SJCRH30 (cell line): ENCODE measurements at regions not wholly inside any gene's neighbourhood (a gene's known extent, or its start where the extent isn't known, plus 50 kb on each side); places are given as distances from the start of the nearest gene placed in this dataset.

Source experiments
- DNase-seq, 2 experiments: peaks; one replicate each; pipeline ENCODE4 v3.0.0-alpha.2; 2015 to 2020
- H3K27ac ChIP-seq: fragments of 250-450 bp; sonication (Bioruptor Pico); 2 replicates; pipeline ENCODE4 v1.5.1; 2020; ENCODE audit warnings: mild to moderate bottlenecking, moderate library complexity
- H3K27me3 ChIP-seq: fragments of 250-450 bp; sonication (Bioruptor Pico); 2 replicates; pipeline ENCODE4 v1.5.1; 2020; ENCODE audit warnings: mild to moderate bottlenecking, moderate library complexity
- H3K36me3 ChIP-seq: fragments of 250-450 bp; sonication (Bioruptor Pico); 2 replicates; pipeline ENCODE4 v1.5.1; 2020; ENCODE audit warnings: mild to moderate bottlenecking, moderate library complexity
- H3K4me1 ChIP-seq: fragments of 250-450 bp; sonication (Bioruptor Pico); 2 replicates; pipeline ENCODE4 v1.5.1; 2020; ENCODE audit warnings: mild to moderate bottlenecking, moderate library complexity
- H3K4me3 ChIP-seq: fragments of 250-450 bp; sonication (Bioruptor Pico); 2 replicates; pipeline ENCODE4 v1.5.1; 2020; ENCODE audit warnings: mild to moderate bottlenecking, moderate library complexity
- H3K9me3 ChIP-seq: fragments of 250-450 bp; sonication (Bioruptor Pico); replicated peaks from 2 replicates; pipeline ENCODE4 v1.5.1; 2020; ENCODE audit warnings: mild to moderate bottlenecking, moderate library complexity

DNA sequence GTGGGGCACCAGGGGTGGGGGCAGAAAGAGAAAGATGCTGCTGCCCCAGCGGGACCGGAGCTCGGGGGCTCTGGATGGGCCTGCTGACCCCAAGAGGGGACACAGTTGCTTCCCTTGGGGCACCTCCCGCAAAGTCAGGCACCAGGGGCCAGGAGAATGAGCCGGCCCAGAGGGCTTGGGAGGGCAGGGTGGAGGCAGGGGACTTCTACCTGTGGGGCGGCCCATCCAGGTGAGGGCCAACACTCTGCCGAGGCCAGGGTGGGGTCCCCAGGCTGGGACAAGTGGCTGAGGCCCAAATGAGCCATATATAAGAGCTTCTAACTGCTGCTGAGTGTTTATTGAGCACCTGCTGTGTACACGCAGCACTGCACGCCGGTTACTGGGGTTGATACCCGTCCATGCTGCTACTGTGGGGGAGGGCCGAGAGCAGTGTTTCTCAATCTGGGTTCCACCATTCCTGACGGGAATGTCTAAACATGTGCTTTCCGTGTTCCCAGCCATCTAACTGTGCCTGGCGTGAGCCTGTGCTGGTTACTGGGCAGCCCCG is 211.7 kb upstream of the GSE1 start:
- H3K36me3 ChIP-seq: no peaks in the 10 kb centered on the region
- H3K4me3 ChIP-seq: no peak overlapping the region
- no peaks in the 10 kb centered on the region for H3K9me3 ChIP-seq
- no peak overlapping the region for H3K27ac ChIP-seq
- H3K4me1 ChIP-seq: peaks cover 3% of the 10 kb centered on the region
- no peak for DNase-seq
- H3K27me3 ChIP-seq: no peaks in the 10 kb centered on the region

DNA sequence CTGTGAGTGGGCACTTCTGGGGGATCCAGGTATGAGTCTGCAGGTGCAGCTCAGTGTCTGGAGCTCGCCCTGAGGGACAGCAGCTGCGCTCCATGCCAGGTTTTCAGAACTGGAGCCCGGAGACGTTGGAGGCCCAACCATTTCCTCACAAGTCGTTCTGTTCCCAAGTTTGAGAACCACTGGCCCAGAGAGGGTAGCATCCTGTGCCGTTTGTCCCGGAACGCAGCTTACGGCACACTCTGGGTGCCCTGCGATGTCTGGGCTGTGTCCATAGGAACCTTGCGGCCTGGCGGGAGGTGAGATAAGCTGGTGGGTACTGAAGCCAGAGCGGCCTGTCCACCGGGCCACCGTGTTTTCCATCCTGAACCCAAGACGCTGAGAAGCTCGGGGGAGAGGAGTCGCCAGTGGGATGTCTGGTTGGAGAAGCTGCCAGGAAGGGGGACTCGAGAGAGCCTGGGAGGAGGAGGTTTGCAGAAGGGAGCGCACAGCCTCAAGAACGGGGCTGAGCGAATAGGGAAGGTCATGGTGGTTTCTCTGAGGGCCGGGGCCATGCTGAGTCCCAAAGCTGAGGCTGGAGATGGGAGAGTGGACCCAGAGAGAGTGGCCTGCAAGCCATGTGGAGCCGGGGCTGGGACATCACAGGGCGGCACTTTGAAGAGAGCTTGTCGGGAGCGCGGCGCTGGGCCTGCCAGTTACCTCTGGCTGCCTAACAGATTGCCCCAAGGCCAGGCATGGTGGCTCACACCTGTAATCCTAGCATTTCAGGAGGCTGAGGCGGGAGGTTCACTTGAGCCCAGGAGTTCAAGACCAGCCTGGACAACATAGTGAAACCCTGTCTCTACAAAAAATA is 211.0 kb upstream of the GSE1 start:
- H3K9me3 ChIP-seq: no peaks in the 10 kb centered on the region
- DNase-seq: no peak
- no peak overlapping the region for H3K4me3 ChIP-seq
- H3K27ac ChIP-seq: no peak overlapping the region
- H3K4me1 ChIP-seq: no peaks in the 10 kb centered on the region
- H3K27me3 ChIP-seq: no peaks in the 10 kb centered on the region
- H3K36me3 ChIP-seq: no peaks in the 10 kb centered on the region

DNA sequence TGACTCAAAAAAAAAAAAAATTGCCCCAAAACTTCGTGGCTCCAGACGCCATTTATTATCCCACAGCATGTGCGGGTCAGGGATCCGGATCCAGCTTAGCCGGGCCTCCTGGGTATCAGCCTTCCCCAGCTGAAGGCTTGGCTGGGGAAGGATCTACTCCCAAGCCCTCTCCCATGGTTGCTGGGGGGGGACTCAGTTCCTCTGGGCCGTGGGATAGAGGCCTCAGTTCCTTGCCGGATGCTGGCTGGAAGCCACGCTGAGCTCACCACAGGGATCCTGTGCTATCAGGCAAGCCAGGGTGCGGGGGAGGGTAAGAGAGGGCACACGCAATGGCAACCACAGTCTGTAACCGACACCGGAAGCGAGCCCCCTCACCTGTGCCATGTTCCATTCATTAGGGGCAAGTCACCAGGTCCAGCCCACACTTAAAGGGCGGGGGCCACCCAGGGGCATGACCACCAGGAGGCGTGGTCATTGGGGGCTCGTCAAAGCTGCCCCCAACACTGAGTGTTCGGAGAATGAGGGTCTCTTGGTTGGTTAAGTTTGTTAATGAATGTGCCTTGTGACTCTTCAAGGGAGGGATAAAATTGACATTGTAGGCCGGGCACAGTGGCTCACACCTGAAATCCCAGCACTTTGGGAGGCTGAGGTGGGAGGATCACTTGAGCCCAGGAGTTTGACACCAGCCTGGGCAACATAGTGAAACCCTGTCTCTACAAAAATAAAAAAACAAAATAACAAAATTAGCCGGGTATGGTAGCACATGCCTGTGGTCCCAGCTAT is 210.0 kb upstream of the GSE1 start:
- H3K4me3 ChIP-seq: no peak overlapping the region
- H3K27ac ChIP-seq: no peak overlapping the region
- no peaks in the 10 kb centered on the region for H3K4me1 ChIP-seq
- peak in 1 of 2 experiments; percentile 25 for DNase-seq
- no peaks in the 10 kb centered on the region for H3K36me3 ChIP-seq
- H3K9me3 ChIP-seq: no peaks in the 10 kb centered on the region
- no peaks in the 10 kb centered on the region for H3K27me3 ChIP-seq

DNA sequence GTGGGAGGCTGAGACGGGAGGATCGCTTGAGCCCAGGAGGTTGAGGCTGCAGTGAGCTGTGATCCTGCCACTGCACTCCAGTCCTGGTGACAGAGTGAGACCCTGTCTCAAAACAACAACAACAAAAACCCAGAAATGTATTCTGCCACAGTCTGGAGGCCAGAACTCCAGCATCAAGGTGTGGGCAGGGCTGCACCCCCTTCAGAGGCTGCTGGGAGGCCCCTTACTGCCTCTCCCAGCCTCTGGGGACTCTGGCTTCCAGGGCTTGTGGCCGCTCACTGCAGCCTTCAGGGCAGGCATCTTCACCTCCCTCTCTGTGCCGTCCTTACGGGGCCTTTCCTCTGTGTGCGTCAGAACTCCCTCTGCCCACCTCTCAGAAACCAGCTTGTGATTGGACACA is 209.4 kb upstream of the GSE1 start:
- Histone ChIP-seq H3K27ac (no peak overlapping the region), H3K4me3 (no peak overlapping the region), H3K27me3 (no peaks in the 10 kb centered on the region), H3K36me3 (no peaks in the 10 kb centered on the region), H3K4me1 (no peaks in the 10 kb centered on the region), H3K9me3 (no peaks in the 10 kb centered on the region)
- no peak for DNase-seq

- Histone ChIP-seq H3K4me1 (no peaks in the 10 kb centered on the region), H3K27ac (no peak overlapping the region), H3K4me3 (no peak overlapping the region), H3K27me3 (no peaks in the 10 kb centered on the region), H3K36me3 (no peaks in the 10 kb centered on the region), H3K9me3 (no peaks in the 10 kb centered on the region)
- DNase-seq: no peak
Observed at GRCh38 chr16:85412911-85413520, 200.1 kb upstream of the GSE1 start.

- no peaks in the 10 kb centered on the region for H3K4me1 ChIP-seq
- H3K36me3 ChIP-seq: no peaks in the 10 kb centered on the region
- no peaks in the 10 kb centered on the region for H3K27me3 ChIP-seq
- DNase-seq: no peak
- no peak overlapping the region for H3K27ac ChIP-seq
- no peaks in the 10 kb centered on the region for H3K9me3 ChIP-seq
- no peak overlapping the region for H3K4me3 ChIP-seq
Observed at GRCh38 chr16:85413691-85414663, 199.1 kb upstream of the GSE1 start.

DNA sequence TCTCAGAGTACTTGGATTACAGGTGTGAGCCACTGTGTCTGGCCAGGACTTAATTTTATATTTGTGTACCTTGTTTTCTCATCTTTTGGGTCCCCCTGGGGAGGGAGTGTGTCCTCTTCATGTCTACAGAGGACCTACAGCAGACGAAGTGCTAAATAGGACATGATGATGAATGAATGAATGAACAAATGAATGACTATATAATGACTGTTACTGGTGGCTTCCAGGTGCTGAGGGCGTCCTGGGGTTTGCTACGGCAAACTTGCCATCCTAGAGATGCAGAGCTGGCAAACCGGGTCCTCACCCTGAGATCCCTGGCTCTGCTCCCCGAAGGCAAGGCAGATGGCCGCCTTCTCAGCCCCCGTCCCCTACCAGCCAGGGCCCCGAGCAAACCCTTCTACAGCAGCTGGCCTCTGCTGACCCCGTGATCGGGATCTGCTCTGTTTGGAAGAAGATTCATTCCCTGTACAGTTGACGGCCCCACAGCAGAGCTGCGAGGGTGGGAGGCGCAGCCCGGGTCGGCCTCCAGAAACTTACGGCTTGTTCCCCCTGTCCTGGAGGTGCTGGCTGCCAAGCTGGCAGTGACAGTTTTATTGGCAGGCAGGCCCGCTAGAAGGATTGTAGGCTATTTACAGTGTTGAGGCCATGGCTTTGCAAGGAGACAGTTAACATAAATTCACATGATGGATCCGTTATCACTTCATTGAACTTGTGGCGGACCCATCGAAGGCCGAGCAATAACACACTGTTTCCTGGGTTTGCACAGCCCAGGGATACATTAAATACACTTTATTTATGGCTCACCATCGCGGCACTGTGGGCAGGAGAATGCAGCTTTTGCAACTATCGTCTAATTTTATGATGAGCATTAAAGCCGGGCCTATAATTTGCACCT is 197.7 kb upstream of the GSE1 start:
- H3K4me3 ChIP-seq: no peak overlapping the region
- DNase-seq: no peak
- no peaks in the 10 kb centered on the region for H3K36me3 ChIP-seq
- no peaks in the 10 kb centered on the region for H3K9me3 ChIP-seq
- H3K4me1 ChIP-seq: peaks cover 1% of the 10 kb centered on the region; the same call in 1 of the 2 replicates
- no peak overlapping the region for H3K27ac ChIP-seq
- H3K27me3 ChIP-seq: no peaks in the 10 kb centered on the region

DNA sequence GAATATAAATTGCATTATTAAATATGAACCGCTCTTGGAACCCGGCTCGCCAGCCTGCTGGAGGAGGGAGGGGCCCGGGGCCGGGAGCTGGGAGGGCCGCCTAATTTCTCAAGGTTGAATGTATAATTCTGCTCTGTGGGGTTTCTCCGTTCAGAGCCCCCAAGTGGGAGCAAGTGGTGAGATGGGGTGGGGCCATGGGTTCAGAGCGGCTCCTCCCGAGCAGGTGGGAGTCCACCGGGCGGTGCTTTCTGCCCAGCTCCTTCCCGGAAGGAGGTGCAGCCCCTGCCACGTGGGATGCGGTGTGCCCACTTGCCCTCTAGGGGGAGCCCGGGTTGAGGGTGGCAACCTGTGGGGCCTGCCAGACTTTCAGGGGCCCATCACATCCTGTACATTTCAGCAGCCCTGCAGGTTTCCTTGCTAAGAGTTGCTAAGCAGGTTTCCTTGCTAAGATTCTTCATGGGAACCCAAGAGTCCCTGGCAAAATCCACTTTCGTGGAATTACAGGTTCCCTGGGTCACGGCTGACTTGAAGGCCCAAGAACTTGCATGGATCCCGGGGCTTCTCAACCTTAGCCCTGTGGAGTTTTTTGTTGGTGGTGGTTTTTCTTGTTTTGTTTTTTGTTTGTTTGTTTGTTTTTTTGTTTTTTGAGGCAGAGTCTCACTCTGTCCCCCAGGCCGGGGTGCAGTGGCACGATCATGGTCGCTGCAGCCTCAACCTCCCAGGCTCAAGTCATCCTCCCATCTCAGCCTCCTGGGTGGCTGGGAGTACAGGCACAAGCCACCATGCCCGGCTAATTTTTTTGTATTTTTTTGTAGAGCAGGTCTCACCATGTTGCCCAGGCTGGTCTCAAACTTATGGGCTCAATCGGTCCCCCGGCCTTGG is 196.7 kb upstream of the GSE1 start:
- no peaks in the 10 kb centered on the region for H3K27me3 ChIP-seq
- H3K36me3 ChIP-seq: no peaks in the 10 kb centered on the region
- peaks cover 3% of the 10 kb centered on the region; the same call in 1 of the 2 replicates for H3K4me1 ChIP-seq
- no peak overlapping the region for H3K4me3 ChIP-seq
- peak; percentile 59 to 65 for DNase-seq
- H3K9me3 ChIP-seq: no peaks in the 10 kb centered on the region
- no peak overlapping the region for H3K27ac ChIP-seq

GRCh38 chr16:85417156-85417860 is 195.8 kb upstream of the GSE1 start:
- Histone ChIP-seq H3K9me3 (no peaks in the 10 kb centered on the region), H3K36me3 (no peaks in the 10 kb centered on the region), H3K27ac (no peak overlapping the region), H3K4me1 (peaks cover 3% of the 10 kb centered on the region; the same call in 1 of the 2 replicates), H3K4me3 (no peak overlapping the region), H3K27me3 (no peaks in the 10 kb centered on the region)
- DNase-seq: no peak

DNA sequence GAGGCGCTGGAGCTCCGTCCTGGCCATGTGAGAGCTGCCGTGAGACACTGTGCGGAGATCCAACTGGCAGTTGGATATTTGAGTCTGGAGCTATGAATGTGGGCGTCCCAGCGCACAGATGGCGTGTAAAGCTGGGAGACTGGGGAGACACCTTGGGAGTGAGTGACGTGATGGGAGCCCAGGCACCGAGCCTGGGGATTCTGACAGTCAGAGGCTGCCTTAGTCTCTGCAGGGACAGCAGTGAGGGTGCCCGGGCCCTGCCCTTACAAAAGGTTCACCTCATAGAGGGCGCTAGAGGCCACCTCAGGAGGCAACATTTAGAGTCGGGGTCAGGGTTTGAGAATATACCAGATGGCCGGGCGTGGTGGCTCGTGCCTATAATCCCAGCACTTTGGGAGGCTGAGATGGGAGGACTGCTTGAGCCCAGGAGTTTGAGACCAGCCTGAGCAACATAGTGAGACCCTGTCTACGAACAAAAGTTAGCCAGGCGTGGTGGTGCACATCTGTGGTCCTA is 194.1 kb upstream of the GSE1 start:
- DNase-seq: no peak
- H3K36me3 ChIP-seq: no peaks in the 10 kb centered on the region
- no peak overlapping the region for H3K27ac ChIP-seq
- H3K4me3 ChIP-seq: no peak overlapping the region
- peaks cover 3% of the 10 kb centered on the region; the same call in 1 of the 2 replicates for H3K4me1 ChIP-seq
- H3K9me3 ChIP-seq: no peaks in the 10 kb centered on the region
- H3K27me3 ChIP-seq: no peaks in the 10 kb centered on the region

GRCh38 chr16:85419503-85420408 is 193.4 kb upstream of the GSE1 start:
- no peak for DNase-seq
- H3K4me1 ChIP-seq: peaks cover 3% of the 10 kb centered on the region; the same call in 1 of the 2 replicates
- no peaks in the 10 kb centered on the region for H3K36me3 ChIP-seq
- H3K4me3 ChIP-seq: no peak overlapping the region
- no peaks in the 10 kb centered on the region for H3K9me3 ChIP-seq
- no peak overlapping the region for H3K27ac ChIP-seq
- no peaks in the 10 kb centered on the region for H3K27me3 ChIP-seq
